ENCODE measurements at regions not wholly inside any gene's neighbourhood (a gene's known extent, or its start where the extent isn't known, plus 50 kb on each side); places are given as distances from the start of the nearest gene placed in this dataset.
"Not testable (repeated sequence)": the region's sequence is repeated elsewhere in the genome, so short reads cannot be mapped to it uniquely, and the experiment has no call there.

DNA sequence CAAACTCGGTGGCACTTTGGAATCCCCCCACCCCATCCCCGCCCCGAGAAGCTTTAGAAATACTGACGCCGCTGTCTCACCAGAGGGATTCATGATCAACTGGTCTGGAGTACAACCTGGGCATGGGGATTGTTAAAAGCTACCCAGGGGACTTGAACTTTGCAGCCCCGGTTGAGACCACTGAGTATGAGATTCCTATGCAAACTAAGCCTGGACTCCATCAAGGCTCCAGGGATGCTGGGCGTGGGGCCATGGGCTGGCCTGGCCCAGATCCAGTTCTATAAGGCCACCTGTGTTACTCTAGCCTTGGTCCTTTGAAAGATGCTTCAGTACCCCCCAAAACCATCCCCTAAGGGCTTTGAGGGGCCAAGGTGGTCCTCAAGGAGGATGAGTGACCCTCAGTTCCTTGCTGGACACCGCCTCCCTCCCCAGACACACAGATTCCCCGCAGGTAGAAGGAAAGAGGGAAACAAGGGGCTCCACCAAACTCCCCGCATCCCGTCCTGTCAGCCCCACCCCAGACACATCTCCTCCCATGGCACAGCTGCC lies 68.5 kb downstream of the MRPL36 start:
- no peak for DNase-seq (ENCODE audit: low read depth in 2 of 2)

GRCh38 chr5:1730487-1730847 lies 69.2 kb downstream of the MRPL36 start:
- no peak for DNase-seq (ENCODE audit: low read depth in 2 of 2)

- no peak for DNase-seq (ENCODE audit: low read depth in 2 of 2)
These were observed 69.8 kb downstream of the MRPL36 start for GRCh38 chr5:1729641-1730486.

- no peak for DNase-seq (ENCODE audit: low read depth in 2 of 2)
These were observed 70.8 kb downstream of the MRPL36 start for GRCh38 chr5:1728846-1729245.

GRCh38 chr5:1727571-1727970 lies 72.1 kb downstream of the MRPL36 start:
- no peak for DNase-seq (ENCODE audit: low read depth in 2 of 2)

GRCh38 chr5:1726956-1727355 lies 72.7 kb downstream of the MRPL36 start:
- DNase-seq (ENCODE audit: low read depth in 2 of 2) = no peak

DNA sequence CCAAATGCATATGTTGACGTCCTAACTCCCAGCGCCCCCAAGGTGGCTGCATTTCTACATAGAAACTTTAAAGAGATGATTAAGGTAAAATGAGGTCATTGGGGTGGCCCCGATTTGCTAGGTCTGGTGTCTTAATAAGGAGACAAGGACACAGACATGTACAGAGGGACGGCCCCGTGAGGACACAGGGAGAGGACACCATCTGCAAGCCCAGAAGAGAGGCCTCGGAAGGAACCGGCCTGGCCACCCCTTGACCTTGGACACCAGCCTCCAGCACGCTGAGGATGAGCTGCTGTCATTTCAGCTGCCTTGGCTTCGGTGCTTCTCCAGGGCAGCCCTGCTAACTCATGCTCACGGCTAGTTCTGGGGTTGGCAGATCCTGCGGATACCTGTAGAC lies 73.2 kb downstream of the MRPL36 start:
- no peak for DNase-seq (ENCODE audit: low read depth in 2 of 2)

DNA sequence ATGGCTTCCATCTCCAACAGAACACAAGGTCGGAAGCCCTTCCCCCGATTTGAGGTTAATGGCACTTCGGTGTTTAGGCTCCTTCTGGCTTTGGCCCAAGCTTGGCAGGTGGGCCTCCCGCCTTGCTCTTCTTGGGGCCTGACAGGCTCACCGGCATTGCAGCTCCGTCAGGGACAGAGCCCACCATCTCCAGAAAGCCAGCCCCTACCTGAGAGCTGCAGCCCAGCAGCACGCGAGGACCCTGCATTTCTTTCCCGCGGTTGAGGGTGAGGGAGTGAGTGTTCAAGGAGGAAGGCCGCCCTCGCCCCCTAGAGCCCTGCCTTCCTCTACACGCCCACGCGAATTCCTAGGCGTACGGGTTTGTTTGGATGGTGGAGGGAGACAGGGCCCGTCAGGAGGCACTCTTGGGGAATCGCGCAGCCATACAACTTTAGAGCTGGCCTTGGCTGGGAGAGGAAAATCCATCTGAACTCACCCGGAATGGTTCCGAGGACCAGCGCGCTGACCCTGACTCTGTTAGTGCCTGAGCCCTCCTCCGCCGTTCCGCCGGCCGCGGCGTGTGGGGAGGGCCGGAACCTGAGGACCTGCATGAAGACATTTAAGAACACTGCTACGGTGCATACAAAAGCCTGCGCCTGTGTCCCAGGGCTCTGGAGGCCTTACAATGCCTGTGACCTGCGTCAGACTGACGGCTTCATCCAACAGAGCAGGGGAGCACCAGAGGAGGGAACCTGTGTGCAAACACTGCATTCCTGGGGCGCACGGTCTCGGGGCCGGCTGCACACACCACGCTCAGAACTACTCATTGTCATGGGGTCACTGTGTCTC lies 73.8 kb downstream of the MRPL36 start:
- DNase-seq (ENCODE audit: low read depth in 2 of 2) = no peak

DNA sequence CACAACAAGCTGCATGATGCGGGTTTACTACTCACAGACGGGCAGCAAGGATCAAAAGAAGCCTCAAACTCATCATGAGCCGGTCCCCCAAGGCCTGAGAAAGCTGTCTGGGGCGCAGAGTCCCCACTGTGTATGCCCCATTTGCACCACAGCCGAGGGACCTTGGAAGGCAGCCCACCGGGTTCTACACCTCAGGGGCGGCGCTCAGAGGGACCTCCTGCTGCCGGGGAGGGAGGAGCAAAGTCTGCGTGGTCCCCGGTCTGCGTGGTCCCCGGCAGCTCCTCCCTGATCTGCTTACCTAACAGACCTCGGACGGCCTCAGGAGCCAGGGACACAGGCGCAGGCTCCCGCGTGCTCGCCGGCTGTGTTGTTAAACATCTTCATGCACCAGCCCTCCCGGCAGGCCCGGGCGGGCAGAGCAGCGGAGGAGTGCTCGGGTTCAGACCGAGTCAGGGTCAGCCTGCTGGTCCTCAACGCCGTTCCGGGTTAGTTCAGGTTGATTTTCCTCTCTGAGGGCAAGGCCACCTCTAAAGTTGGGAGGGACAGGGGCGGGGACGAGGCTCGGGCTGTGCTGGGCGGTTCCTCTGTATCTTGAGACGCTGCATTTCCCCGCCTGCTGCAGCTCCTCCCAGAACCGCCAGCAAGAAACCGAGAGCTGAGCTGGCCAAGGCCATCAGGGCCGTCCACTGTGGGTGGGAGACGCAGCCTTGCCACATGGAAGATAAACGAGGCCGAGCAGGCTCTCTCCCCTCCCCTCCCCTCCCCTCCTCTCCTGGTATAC lies 74.6 kb downstream of the MRPL36 start:
- no peak for DNase-seq (ENCODE audit: low read depth in 2 of 2)

- DNase-seq (ENCODE audit: low read depth in 2 of 2) = no peak
These were observed 75.4 kb downstream of the MRPL36 start for GRCh38 chr5:1723957-1724821.

DNA sequence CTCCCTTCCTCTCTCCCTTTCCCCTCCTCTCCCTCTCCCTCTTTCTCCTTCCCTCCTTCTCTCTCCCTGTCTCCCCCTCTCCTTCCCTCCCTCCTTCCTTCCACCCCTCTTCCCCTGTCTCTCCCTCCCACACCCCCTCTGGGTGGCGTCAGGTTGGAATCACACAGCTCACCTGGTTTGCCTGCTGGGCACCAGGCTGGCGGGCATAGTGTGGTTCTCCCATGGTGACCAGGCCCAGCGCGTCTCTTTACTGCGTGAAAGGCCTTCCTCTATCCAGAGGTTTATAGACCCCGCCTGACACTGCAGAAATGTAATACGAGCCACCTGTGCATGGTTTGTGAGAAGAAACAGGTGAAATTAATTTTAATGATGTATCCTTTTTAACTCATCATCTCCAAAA lies 76.2 kb downstream of the MRPL36 start:
- no peak for DNase-seq (ENCODE audit: low read depth in 2 of 2)

GRCh38 chr5:1722877-1723276 lies 76.8 kb downstream of the MRPL36 start:
- DNase-seq (ENCODE audit: low read depth in 2 of 2) = no peak

DNA sequence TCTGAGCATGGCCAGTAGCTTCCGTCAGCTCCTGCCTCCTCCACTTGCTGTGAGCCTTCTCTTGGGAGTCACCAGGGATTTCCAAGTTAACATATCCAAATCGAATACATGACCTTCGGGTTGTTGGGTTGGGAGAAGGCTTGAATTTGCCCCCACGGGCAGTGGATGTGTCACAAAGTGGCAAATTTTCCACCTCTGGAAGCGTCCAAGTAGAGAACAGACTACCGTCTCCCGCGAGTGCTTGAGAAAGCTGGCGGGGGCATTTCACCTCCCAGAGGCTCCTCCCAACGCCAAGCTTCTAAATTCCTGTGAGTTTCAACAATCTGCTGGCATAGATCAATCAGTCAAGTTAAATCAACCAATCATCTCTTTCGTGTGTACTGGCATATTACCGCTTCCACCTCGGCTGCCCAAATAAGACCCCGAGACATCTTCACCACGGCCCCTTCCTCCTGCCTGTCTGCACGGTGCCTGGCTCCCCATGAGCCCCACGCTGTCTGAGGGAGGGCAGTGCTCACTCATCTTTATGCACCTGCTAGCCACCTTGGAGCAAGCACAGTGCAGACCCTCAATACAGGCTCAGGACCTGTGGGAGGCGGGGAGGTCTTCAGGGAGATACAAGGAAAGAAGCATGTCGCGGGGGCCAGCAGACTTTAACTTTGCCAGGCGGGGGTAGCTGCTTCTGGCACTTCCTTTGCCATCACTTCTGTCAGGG lies 79.1 kb downstream of the MRPL36 start:
- no peak for DNase-seq (ENCODE audit: low read depth in 2 of 2)

DNA sequence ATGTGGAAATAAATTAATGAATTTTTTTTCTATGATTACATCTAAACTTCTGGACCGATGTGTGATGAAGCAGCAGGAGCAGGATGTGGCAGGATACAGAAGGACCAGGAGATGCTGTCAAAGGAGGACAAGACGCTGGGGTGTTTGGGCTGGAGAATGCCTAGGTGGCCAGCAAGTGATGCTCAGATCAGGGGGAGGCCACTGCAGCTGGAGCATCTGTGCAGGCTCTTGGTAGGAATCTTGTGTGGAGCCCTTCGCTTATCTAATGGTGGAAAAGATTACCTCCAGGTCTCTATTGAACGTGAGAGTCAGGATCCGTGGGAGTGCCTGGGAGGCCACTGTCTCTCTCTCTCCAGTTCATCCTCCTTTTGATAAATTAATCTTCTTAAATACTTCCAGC lies 79.8 kb downstream of the MRPL36 start:
- no peak for DNase-seq (ENCODE audit: low read depth in 2 of 2)

GRCh38 chr5:1718669-1719068 lies 81.0 kb downstream of the MRPL36 start:
- DNase-seq (ENCODE audit: low read depth in 2 of 2) = no peak

- not testable (repeated sequence) for DNase-seq (ENCODE audit: low read depth in 2 of 2)
These were observed 89.5 kb downstream of the MRPL36 start for GRCh38 chr5:1710091-1710490.

- DNase-seq (ENCODE audit: low read depth in 2 of 2) = no peak
These were observed 90.3 kb downstream of the MRPL36 start for GRCh38 chr5:1709171-1709803.

GRCh38 chr5:1708592-1709141 lies 91.0 kb downstream of the MRPL36 start:
- DNase-seq (ENCODE audit: low read depth in 2 of 2) = no peak

DNA sequence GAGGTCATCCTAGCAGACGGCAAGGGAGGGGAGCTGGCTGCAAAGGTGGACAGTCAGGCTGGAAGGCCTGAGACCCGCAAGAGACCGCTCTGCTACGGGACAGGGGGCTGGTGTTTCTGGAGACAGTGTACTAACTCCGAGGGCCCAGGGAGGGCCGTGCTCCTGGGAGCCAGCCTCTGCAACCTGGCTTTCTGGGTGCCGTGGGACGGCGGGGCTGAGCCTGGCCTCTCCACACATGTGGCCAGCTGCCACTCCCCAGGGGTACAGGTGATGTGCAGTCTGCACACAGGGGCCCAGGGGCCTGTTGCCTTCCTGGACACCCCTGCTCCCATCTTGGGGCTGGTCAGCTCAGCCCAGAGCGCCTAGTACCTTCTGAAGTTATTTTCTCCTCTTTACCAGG lies 92.2 kb downstream of the MRPL36 start:
- no peak for DNase-seq (ENCODE audit: low read depth in 2 of 2)

DNA sequence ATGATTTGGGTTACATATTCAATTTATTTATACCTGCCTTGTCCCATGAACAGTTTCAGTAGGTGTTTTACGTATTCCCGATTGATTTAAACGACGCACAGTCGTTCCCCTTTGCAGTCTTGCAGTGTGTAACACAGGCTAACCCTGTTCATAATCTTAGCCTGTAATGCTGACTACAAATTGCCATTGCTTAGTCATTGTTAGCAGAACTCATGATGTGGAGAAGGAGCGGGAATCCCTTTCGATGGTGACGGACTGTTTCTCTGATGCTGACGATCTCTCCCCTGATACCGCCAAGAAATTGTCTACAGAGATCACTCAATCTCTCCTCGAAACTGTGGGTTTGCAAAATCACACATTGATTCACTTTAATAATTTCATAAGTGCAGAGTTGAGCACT lies 93.2 kb downstream of the MRPL36 start:
- no peak for DNase-seq (ENCODE audit: low read depth in 2 of 2)

All from stimulated activated CD4-positive, alpha-beta T cell treated with anti-CD3 and anti-CD28 coated beads, Interleukin-1b, Interleukin-23, amount 100 ng/mL, for 1 hour (primary cell).